ENCODE measurements at regions not wholly inside any gene's neighbourhood (a gene's known extent, or its start where the extent isn't known, plus 50 kb on each side); places are given as distances from the start of the nearest gene placed in this dataset.
A peak's percentile ranks its signal among the peaks of the same experiment; 100 is the strongest.

- no peak overlapping the region for H3K4me3 Mint-ChIP-seq
- H3K9me3 Mint-ChIP-seq = no peaks in the 10 kb centered on the region
- no peak overlapping the region for H3K27ac Mint-ChIP-seq
- no peaks in the 10 kb centered on the region for H3K27me3 Mint-ChIP-seq
- no peak for TF ChIP-seq CTCF (conservative IDR thresholded peaks at IDR 0.05)
- peaks cover 4% of the 10 kb centered on the region for H3K4me1 Mint-ChIP-seq (ENCODE audit: unreplicated experiment)
- DNase-seq (ENCODE audit: extremely low spot score, unreplicated experiment) = no peak
- H3K36me3 Mint-ChIP-seq = no peaks in the 10 kb centered on the region
Measured at GRCh38 chr3:163033652-163034051, 1537.0 kb downstream of the OTOL1 start.

GRCh38 chr3:163039636-163040035 is 1543.0 kb downstream of the OTOL1 start:
- H3K36me3 Mint-ChIP-seq = no peaks in the 10 kb centered on the region
- no peak for DNase-seq (ENCODE audit: extremely low spot score, unreplicated experiment)
- H3K27ac Mint-ChIP-seq = no peak overlapping the region
- H3K4me1 Mint-ChIP-seq (ENCODE audit: unreplicated experiment) = peaks cover 5% of the 10 kb centered on the region
- H3K4me3 Mint-ChIP-seq = no peak overlapping the region
- TF ChIP-seq CTCF (conservative IDR thresholded peaks at IDR 0.05) = no peak
- peaks cover 11% of the 10 kb centered on the region for H3K9me3 Mint-ChIP-seq
- H3K27me3 Mint-ChIP-seq = no peaks in the 10 kb centered on the region

- Mint-ChIP-seq H3K27me3 (no peaks in the 10 kb centered on the region), H3K4me3 (no peak overlapping the region)
Measured at GRCh38 chr3:163043074-163043473, 1546.5 kb downstream of the OTOL1 start.

GRCh38 chr3:163045945-163046344 is 1549.3 kb downstream of the OTOL1 start:
- no peaks in the 10 kb centered on the region for H3K36me3 Mint-ChIP-seq
- H3K9me3 Mint-ChIP-seq = peaks cover 11% of the 10 kb centered on the region
- H3K27me3 Mint-ChIP-seq = no peaks in the 10 kb centered on the region
- H3K27ac Mint-ChIP-seq = no peak overlapping the region
- no peak overlapping the region for H3K4me3 Mint-ChIP-seq
- H3K4me1 Mint-ChIP-seq (ENCODE audit: unreplicated experiment) = no peaks in the 10 kb centered on the region
- TF ChIP-seq CTCF (conservative IDR thresholded peaks at IDR 0.05) = no peak
- DNase-seq (ENCODE audit: extremely low spot score, unreplicated experiment) = no peak

More at GRCh38 chr3:163043074-163043473, 1546.5 kb downstream of the OTOL1 start:
- Mint-ChIP-seq H3K27ac (no peak overlapping the region), H3K36me3 (no peaks in the 10 kb centered on the region), H3K4me1 (ENCODE audit: unreplicated experiment) (peaks cover 5% of the 10 kb centered on the region), H3K9me3 (peaks cover 11% of the 10 kb centered on the region)
- DNase-seq (ENCODE audit: extremely low spot score, unreplicated experiment) = no peak
- peak; percentile 43 for TF ChIP-seq CTCF (conservative IDR thresholded peaks at IDR 0.05)

GRCh38 chr3:163048881-163049280 is 1552.3 kb downstream of the OTOL1 start:
- no peak overlapping the region for H3K4me3 Mint-ChIP-seq
- no peak for TF ChIP-seq CTCF (conservative IDR thresholded peaks at IDR 0.05)
- H3K9me3 Mint-ChIP-seq = no peaks in the 10 kb centered on the region
- H3K4me1 Mint-ChIP-seq (ENCODE audit: unreplicated experiment) = no peaks in the 10 kb centered on the region
- no peaks in the 10 kb centered on the region for H3K36me3 Mint-ChIP-seq
- no peaks in the 10 kb centered on the region for H3K27me3 Mint-ChIP-seq
- no peak for DNase-seq (ENCODE audit: extremely low spot score, unreplicated experiment)
- no peak overlapping the region for H3K27ac Mint-ChIP-seq

Data from type B pancreatic cell (in vitro differentiated cells).